DMS53 (cell line): ENCODE measurements at regions not wholly inside any gene's neighbourhood (a gene's known extent, or its start where the extent isn't known, plus 50 kb on each side); places are given as distances from the start of the nearest gene placed in this dataset.
A peak's percentile ranks its signal among the peaks of the same experiment; 100 is the strongest.

Experiments used
- DNase-seq: peaks from one replicate; lab custom pipeline; 2025; lab: John Stamatoyannopoulos, UW

- DNase-seq = no peak
Measured at GRCh38 chr11:112817376-112817775, 143.8 kb upstream of the NCAM1 start.

GRCh38 chr11:112822478-112823274 lies 138.5 kb upstream of the NCAM1 start:
- peak; percentile 77 for DNase-seq

DNA sequence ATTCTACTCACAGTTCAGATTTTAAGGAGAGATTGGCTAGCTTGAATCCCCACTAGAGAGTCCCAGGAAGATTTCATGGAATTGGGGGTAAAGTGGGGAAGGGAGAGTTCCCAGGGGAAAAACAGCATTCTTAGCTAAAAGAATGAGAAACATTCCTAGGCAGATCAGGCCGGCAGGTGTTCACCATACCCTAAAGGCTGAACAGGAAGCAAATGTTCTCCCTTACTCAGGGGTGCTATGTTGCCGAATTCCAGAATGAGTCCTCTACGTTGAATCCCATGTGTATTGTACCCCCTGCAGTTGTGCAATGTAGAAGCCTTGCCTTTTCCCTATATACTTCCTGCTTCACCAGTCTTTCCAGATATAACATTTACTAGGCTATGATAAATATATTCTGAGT lies 135.2 kb upstream of the NCAM1 start:
- no peak for DNase-seq

GRCh38 chr11:112826788-112827187 lies 134.4 kb upstream of the NCAM1 start:
- DNase-seq = no peak

DNA sequence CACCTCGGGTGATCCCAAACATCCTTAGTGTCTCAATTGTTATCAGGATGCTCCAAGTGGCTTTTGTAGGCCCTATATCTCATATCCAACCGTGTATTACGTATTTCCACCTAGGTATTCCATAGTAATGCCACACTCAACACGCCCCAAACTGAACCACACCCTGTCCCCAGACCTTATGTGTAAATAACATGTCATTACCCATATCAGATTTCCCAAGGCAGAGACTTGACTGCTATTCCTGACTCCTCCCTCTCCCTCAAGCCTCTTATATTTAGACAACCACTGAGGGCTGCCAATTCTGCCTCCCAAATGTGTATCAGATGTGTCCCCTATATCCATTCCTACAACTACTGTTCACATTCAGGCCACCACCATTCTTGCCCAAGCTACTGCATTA lies 132.8 kb upstream of the NCAM1 start:
- peak; percentile 14 for DNase-seq

GRCh38 chr11:112829971-112830654 lies 131.1 kb upstream of the NCAM1 start:
- DNase-seq = no peak

GRCh38 chr11:112831041-112831440 lies 130.2 kb upstream of the NCAM1 start:
- no peak for DNase-seq

- no peak for DNase-seq
Measured at GRCh38 chr11:112831969-112832766, 129.1 kb upstream of the NCAM1 start.

- DNase-seq = no peak
Measured at GRCh38 chr11:112834277-112834755, 126.9 kb upstream of the NCAM1 start.

DNA sequence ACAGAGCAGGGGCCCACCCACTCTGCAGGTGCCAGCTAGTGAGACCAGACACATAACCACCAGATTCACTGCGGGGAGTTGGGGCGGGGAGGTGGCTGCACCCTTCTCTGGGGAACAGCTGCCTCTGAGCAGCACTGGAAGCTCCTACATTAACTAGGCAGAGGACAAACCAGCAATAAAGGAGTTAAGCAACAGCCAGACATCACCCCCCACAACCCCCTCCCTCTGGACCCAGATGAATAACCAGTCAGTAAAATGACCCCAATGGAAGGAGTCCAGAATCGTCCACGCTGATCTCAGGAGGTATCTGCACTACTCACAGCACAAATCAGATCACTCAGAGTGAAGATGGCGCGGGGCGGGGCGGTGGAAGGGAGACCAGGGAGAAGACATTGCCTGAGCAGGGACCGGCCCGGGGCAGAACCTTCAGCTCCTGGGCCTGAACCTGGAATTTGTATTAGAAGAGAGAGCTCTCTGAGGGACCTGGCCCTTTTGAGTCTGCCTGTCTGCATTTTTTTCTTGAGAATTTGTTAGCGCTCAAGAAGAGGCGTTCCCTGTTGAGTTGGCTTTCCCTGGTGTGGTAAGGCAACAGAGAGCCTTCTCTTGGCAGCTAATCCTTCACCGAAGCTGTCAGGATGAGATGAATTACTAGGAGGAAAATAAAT lies 125.5 kb upstream of the NCAM1 start:
- DNase-seq = no peak

- DNase-seq = no peak
Measured at GRCh38 chr11:112836256-112836602, 125.0 kb upstream of the NCAM1 start.

GRCh38 chr11:112837162-112837826 lies 123.9 kb upstream of the NCAM1 start:
- peak; percentile 87 for DNase-seq

GRCh38 chr11:112839051-112839450 lies 122.2 kb upstream of the NCAM1 start:
- no peak for DNase-seq

DNA sequence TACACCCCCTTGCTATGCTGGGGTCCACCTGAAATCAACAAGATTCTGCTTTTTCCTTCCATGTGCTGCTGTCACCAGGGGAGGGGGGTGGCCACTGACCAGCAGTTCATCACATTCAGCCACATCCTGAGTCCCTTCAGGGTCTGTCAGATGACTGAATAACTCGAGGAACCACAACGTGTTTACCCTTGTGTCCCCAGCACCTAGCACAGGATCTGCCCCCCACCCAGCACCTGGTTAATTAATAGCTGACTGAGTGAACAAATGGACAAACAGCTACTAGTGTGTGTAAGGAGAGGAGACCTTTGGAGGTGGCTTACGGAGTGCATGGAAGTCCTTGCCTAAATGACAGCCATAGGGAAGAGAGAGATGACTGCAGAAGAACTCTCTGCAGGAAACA lies 119.5 kb upstream of the NCAM1 start:
- no peak for DNase-seq

DNA sequence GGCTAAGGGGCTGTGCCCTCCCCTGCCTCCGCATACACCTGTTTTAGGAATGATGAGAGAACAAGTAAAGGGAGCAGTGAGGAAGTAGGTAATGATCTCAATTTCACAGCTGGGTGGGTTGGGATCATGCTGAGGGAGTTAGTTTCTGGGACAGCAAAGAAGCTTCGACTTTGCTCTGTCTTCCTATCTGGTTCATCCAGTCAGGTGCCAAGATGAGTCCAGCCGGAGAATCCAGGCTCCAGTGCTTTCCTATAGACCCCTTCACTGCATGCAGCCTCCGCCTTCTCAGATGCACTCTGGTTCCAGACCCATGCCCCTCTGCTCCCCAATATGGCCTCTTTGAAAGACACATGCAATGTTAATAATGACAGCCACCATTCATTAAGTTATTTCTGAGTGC lies 119.1 kb upstream of the NCAM1 start:
- no peak for DNase-seq

DNA sequence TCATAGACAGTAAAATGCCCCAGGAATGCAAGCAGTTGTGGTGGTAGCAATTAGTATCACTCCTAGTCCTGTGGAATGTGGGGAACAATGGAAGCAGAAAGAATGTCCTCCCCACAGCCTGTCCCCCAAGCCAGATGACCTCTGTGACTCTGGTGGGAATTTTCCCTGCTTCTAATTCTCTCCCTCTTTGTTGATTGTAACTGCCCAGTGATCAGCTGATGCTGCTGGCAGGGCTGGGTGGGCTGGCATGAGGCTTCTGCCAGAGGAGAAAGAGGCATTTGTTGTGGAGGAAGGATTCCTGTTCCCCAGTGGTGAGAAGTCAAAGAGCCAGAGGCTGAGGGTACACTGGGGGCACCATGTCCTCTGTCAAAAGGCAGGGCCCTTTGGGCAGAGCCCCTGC lies 116.7 kb upstream of the NCAM1 start:
- DNase-seq = no peak

DNA sequence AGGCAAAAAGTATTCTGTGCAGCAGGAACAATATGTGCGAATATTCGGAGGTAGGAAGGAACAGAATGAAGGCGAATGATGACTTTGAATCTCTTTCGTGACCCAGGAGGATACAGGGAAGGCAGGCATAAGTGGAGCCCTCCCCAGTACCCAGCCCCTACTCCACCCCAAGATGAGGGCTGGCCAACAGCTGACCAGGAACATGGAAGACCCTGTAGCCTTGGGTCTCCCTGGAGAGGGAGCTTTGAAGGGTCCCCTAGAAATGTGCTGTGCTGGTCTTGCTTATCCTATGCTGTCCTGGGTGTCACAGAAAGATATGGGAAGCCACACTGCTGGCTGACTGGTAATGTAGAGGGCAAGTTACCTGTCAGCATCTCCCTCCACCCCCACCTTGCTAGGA lies 113.7 kb upstream of the NCAM1 start:
- no peak for DNase-seq

- DNase-seq = no peak
Measured at GRCh38 chr11:112852143-112852866, 108.9 kb upstream of the NCAM1 start.

DNA sequence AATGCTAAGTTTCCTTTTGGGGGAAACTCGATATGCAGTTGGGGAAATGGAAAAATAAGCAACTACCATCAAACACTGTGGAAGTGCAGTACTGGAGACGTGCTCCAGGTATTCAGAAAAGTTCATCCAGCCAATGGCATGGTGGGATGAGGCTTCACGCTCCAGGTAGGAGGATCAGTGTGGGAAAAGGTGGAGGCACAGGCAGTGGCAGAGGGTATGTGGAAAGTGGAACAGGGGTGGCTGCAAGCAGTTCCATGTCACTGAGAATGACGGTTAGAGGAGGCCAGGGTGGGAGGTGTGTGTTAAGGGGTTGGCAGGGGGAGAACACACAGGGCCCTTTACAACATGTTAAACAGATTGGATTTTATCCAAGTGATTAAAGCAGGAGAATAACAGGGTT lies 105.1 kb upstream of the NCAM1 start:
- no peak for DNase-seq

DNA sequence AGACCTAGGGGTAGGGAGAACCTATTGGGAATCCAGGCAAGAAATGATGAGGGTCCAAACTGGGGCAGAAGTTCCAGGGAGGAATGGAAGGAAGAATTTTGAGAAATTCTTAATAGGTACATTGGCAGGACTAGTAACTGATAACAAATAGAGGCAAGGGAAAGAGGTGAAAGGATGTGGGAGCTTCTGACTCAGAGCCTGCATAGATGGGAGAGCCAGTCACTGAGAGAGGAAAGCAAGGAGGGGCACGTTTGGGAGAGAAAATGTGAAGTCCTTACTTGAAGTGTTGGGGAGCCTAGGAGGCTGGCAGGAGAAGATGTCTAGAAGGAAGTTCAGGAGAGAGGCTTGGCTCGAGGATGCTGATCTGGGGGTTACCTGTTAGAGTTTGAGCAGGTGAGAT lies 104.6 kb upstream of the NCAM1 start:
- no peak for DNase-seq
